Ureter (tissue), 1 donor: ENCODE measurements at regions not wholly inside any gene's neighbourhood (a gene's known extent, or its start where the extent isn't known, plus 50 kb on each side); places are given as distances from the start of the nearest gene placed in this dataset.
"Not testable (repeated sequence)": the region's sequence is repeated elsewhere in the genome, so short reads cannot be mapped to it uniquely, and the experiment has no call there.

Experiments
- DNase-seq: peaks from one replicate; pipeline ENCODE4 v3.0.0-alpha.2; 2020; ENCODE audit warnings: low spot score
- donor health status: DM: yes; HTN: yes; CAD: no.

GRCh38 chr21:18104802-18105201, 139.8 kb upstream of the CHODL start:
- DNase-seq: no peak

DNA sequence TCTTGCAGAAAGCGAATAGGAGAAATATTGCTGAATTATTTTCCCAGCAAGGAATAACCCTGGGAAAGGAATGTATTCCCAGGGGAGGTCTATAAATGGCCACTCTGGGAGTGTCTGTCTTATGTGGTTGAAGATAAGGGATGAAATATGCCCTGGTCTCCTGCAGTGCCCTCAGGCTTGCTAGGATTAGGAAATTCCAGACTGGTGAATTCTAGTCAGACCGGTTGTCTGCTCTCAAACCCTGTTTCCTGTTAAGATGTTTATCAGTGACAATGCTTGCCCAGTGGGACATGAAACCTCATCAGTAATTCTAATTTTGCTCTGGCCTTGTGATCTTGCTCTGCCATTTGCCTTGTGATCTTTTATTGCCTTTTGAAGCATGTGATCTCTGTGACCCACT, 148.2 kb upstream of the CHODL start:
- not testable (repeated sequence) for DNase-seq

- no peak for DNase-seq
These were observed 154.8 kb upstream of the CHODL start for GRCh38 chr21:18089786-18090185.

GRCh38 chr21:18070392-18070791, 174.2 kb upstream of the CHODL start:
- DNase-seq: no peak

GRCh38 chr21:18069875-18070274, 174.8 kb upstream of the CHODL start:
- DNase-seq: no peak

DNA sequence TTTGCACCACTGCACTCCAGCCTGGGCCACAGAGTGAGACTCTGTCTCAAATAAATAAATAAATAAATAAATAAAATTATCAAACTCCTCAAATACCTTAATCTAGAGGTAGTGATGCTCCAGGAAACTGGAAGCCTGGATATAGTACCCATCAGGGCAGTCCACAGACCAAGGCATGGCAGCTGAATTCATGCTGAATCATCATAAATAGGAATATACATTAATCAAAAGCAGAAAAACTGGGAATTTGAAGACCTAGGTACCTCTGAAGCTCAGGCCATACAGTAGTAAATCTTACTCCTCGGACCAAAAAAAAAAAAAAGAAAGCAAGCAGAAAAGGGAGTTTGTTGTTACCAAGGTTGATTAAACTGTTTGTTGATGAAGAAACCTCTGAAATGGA, 184.2 kb upstream of the CHODL start:
- DNase-seq: no peak

- DNase-seq: no peak
These were observed 185.8 kb upstream of the CHODL start for GRCh38 chr21:18058731-18059398.

DNA sequence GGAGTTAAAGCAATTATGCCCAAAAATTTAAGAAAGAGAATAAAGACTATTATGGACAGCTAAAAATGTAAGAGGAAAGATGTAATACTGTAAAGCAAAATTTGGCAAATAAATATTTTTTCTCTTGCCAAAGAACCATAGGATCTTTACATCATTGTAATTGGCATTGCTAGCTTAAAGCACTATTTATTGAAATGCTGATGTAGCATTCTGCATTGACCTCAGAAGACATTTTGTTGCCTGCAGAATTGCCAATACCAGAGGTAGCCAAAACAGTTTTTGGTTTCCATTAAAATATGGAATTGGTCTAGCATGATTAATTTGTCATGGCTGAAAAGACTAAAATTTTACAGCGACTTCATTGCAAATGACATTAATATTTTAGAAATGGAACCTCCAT, 191.5 kb upstream of the CHODL start:
- DNase-seq: no peak

DNA sequence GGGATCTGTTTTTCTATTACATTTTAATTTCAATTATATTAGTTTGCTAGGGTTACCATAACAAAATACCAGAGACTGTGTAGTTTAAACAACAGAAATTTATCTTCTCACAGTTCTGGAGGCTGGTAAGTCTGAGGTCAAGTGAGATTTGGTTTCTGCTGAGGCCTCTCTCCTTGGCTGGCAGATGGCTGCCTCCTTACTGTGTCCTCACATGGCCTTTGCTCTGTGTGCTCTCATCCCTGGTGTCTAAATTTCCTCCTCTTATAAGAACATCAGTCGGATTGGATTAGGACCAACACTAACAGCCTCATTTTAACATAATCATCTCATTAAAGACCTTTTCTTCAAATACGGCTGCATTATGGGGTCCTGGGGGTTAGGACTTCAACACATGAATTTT, 195.2 kb upstream of the CHODL start:
- no peak for DNase-seq

DNA sequence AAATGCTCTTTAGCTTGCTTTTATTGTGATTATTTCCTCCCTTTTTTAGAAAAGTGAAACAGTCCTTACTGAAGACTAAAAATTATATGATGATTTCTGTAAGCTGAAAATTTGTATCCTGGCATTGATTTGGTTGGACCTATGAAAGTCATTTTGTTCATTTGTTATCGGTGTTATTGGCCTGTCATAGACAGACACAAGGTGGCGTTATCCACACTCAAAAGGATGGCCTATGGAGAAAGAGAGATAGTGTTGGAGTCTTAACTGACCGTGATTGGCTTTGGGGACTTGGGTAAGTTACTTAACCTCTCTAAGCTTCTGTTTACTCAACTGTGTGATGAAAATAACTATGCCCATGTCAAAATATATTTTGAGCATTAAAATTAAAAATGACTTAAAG, 203.6 kb upstream of the CHODL start:
- no peak for DNase-seq

GRCh38 chr21:18030248-18030647, 211.1 kb upstream of the C21orf91 start:
- no peak for DNase-seq

DNA sequence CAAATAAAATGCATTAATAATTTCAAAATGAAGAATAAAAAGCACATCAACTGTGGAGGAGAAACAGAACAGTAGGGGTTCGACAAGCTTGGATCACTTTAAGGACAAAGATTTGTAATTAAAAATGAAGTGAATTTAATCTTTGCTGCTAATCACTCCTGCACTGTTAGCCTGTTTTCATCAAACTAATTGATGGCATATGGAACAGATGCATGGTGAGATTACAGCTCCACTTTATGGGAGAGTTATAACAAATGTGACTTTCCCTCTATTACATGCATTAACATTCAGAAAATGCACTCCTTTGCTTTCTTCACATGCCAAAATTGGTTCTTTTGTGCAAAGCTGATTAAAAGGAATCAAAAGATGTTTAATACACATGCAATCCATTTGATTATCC, 207.2 kb upstream of the C21orf91 start:
- no peak for DNase-seq

- no peak for DNase-seq
These were observed 204.6 kb upstream of the C21orf91 start for GRCh38 chr21:18023711-18024110.

GRCh38 chr21:18023157-18023556, 204.0 kb upstream of the C21orf91 start:
- no peak for DNase-seq

DNA sequence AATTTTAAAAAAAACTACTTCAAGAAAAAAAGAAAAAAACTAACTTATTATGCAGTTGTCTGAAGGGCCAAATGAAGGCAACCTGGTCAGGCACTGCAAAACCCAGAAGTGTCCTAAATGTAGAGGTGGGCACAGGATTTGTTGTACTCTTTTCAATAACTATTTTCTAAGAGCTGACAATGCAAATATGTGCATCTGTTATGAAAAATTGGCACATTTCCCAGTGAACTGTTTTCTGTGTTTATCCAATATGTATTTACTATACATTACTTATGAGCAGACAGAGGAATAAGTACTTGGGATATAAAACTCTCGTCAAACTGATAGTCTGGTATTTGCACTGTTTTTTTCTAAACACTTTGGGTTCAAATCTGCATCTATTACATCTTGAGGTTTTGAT, 188.0 kb upstream of the C21orf91 start:
- no peak for DNase-seq

GRCh38 chr21:18006691-18007090, 187.5 kb upstream of the C21orf91 start:
- DNase-seq: no peak

- no peak for DNase-seq
These were observed 183.2 kb upstream of the C21orf91 start for GRCh38 chr21:18002393-18002792.

- no peak for DNase-seq
These were observed 182.0 kb upstream of the C21orf91 start for GRCh38 chr21:18000981-18001686.

DNA sequence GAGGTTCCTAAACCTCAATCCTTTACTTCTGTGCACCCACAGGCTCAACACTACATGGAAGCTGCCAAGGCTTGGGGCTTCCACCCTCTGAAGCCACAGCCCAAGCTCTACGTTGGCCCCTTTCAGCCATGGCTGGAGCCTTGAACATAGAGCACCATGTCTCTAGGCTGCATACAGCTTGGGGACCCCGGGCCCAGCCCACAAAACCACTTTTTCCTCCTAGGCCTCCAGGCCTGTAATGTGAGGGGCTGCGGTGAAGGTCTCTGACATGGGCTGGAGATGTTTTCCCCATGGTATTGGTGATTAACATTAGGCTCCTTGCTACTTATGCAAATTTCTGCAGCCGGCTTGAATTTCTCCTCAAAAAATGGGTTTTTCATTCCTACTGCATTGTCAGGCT, 179.4 kb upstream of the C21orf91 start:
- DNase-seq: not testable (repeated sequence)

DNA sequence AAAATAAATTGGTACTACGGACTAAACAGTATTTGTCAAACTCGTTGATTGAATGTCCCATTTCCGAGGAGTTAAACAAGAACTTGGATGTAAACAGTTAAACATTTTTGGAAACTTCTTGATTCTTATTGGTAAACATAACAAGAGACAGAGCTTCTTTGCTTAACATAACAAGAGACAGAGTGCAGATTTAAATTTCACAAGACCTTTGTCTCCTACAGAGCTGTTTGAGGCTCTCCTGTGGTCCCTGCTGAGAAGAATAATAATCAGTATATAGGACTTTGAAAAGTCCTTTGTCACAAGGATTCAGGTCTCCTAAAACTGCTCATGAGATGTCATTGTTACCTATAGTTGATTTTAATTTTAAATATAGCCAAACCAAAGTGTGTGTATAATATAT, 170.6 kb upstream of the C21orf91 start:
- no peak for DNase-seq

GRCh38 chr21:17988102-17988437, 168.9 kb upstream of the C21orf91 start:
- DNase-seq: no peak

DNA sequence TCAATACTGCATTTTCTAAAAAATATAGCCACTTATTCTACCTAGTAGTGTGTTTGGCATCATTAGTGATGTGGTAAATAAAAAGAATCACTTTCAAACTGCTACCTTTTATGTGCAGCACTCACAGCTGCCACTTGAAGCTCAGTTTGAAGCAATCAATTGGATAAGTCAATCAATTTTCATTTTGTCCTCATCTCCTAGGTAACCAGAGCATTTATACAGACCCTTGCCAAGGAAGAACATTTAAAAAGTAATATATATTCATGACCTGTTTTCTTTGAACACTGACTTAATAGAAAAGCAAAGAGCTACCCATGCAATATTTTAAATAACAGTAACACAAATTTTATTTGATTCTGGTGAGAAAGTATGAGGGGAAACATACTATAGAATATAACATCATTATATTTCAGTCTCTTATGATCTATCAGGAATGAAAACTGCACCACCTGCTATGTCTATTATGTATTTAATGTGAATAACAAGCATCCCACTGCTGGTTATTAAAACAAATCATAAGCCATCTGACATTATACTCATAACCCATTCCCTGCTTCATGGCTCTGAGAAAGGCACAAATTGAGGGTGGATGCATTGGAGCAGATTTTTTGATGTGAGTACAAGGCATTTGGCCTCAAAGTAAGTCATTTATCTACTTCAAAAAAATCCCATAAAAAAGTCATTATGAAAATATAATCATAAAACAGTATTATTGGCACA, 168.4 kb upstream of the C21orf91 start:
- DNase-seq: no peak

GRCh38 chr21:17981060-17981740, 162.0 kb upstream of the C21orf91 start:
- no peak for DNase-seq
